ENCODE measurements at regions not wholly inside any gene's neighbourhood (a gene's known extent, or its start where the extent isn't known, plus 50 kb on each side); places are given as distances from the start of the nearest gene placed in this dataset.

- Histone ChIP-seq H3K4me3 (no peak overlapping the region), H3K9me3 (peaks cover 0 to 3% (median 0%) of the 10 kb centered on the region in 11 donors), H3K27ac (no peak overlapping the region), H3K36me3 (no peaks in the 10 kb centered on the region), H3K27me3 (no peaks in the 10 kb centered on the region), H3K4me1 (peaks cover 6 to 33% (median 22%) of the 10 kb centered on the region in 9 donors)
- ATAC-seq (no peak), DNase-seq (no peak)
- intact Hi-C loops (cut with DNase I), result loop anchor here in 1 of 10 donors (10.0 kb wide), 1 partner anchor 130 kb away; no protein-coding TSS in a partner anchor
- no peak for TF ChIP-seq CTCF (IDR thresholded peaks at IDR 0.05)
- 89 to 90% methylated on average over 11 of the region's 11 CpGs for WGBS, 2 donors
These were observed 284.1 kb upstream of the TNRC6C start for GRCh38 chr17:77674358-77674757.

- ATAC-seq (no peak), DNase-seq (no peak)
- intact Hi-C loops (cut with DNase I), result loop anchor here in 4 of 10 donors (5.0 to 10.0 kb wide), 4 partner anchors 52 to 131 kb away; no protein-coding TSS in a partner anchor
- Histone ChIP-seq H3K27ac (peak overlapping the region in 1 of 10 donors; percentile 64), H3K4me3 (no peak overlapping the region), H3K4me1 (peaks cover 6 to 39% (median 27%) of the 10 kb centered on the region in 9 donors), H3K36me3 (no peaks in the 10 kb centered on the region), H3K9me3 (no peaks in the 10 kb centered on the region), H3K27me3 (no peaks in the 10 kb centered on the region)
- TF ChIP-seq CTCF (IDR thresholded peaks at IDR 0.05), result no peak
- WGBS, 2 donors, result 94% methylated on average over 8 of the region's 8 CpGs
These were observed 283.1 kb upstream of the TNRC6C start for GRCh38 chr17:77675411-77675810.

- Histone ChIP-seq H3K4me3 (peak overlapping the region in 2 of 10 donors; percentile 6 to 12), H3K4me1 (peaks cover 6 to 39% (median 27%) of the 10 kb centered on the region in 9 donors), H3K9me3 (no peaks in the 10 kb centered on the region), H3K36me3 (no peaks in the 10 kb centered on the region), H3K27ac (peak overlapping the region in 6 of 10 donors; percentile 30 to 75 (median 57)), H3K27me3 (no peaks in the 10 kb centered on the region)
- ATAC-seq (peak in 5 of 8 donors; percentile 4 to 21 (median 9)), DNase-seq (no peak)
- no peak for TF ChIP-seq CTCF (IDR thresholded peaks at IDR 0.05)
- WGBS, 2 donors, result 24 to 32% methylated on average over 5 of the region's 5 CpGs
- intact Hi-C loops (cut with DNase I), result loop anchor here in 4 of 10 donors (5.0 to 10.0 kb wide), 4 partner anchors 51 to 131 kb away; no protein-coding TSS in a partner anchor
These were observed 282.7 kb upstream of the TNRC6C start for GRCh38 chr17:77675816-77676215.

- WGBS, 2 donors, result 31 to 32% methylated on average over 23 of the region's 23 CpGs
- Histone ChIP-seq H3K36me3 (no peaks in the 10 kb centered on the region), H3K4me1 (peaks cover 6 to 39% (median 27%) of the 10 kb centered on the region in 9 donors), H3K4me3 (peak overlapping the region in 2 of 10 donors; percentile 6 to 12), H3K9me3 (no peaks in the 10 kb centered on the region), H3K27ac (peak overlapping the region in 6 of 10 donors; percentile 30 to 75 (median 57)), H3K27me3 (no peaks in the 10 kb centered on the region)
- DNase-seq, result peak in 1 of 2 donors; percentile 30
- no peak for TF ChIP-seq CTCF (IDR thresholded peaks at IDR 0.05)
- intact Hi-C loops (cut with DNase I), result loop anchor here in 4 of 10 donors (5.0 to 10.0 kb wide), 4 partner anchors 51 to 131 kb away; no protein-coding TSS in a partner anchor
- ATAC-seq, result peak; percentile 14 to 74 (median 42)
These were observed 282.3 kb upstream of the TNRC6C start for GRCh38 chr17:77676237-77676661.
